Panc1 (cell line): ENCODE measurements at regions not wholly inside any gene's neighbourhood (a gene's known extent, or its start where the extent isn't known, plus 50 kb on each side); places are given as distances from the start of the nearest gene placed in this dataset.

ENCODE experiments used
- ATAC-seq: fragments of 200-7000 bp; cut with Tn5 transposase; 2 replicates; pipeline ENCODE4 v1.9.1; 2020; ENCODE audit warnings: mild to moderate bottlenecking, moderate library complexity
- BruUV-seq: library from RNA; stranded (reverse); fragments of 400-500 nt; replicated peaks from 2 replicates; lab custom pipeline; 2021; lab: Mats Ljungman, UMichigan
- CTCF ChIA-PET: fragments of 300-600 bp; sonication (Branson Sonifier 250); formaldehyde crosslinking; loops from one replicate; lab custom pipeline; 2022; ENCODE audit warnings: antibody characterized with exemption; lab: Charles Lee
- POLR2A ChIA-PET: fragments of 300-600 bp; sonication (Branson Sonifier 250); formaldehyde crosslinking; loops from one replicate; lab custom pipeline; 2022; ENCODE audit warnings: antibody characterized with exemption; lab: Charles Lee
- DNase-seq: peaks from one replicate; pipeline ENCODE4 v3.0.0-alpha.2; 2010; ENCODE audit warnings: low read depth, low spot score
- H3K27ac ChIP-seq: 2 replicates; pipeline ENCODE4 v1.5.1; 2011; ENCODE audit warnings: mild to moderate bottlenecking, low read length, inconsistent platforms
- H3K27me3 ChIP-seq: fragments of 200-500 bp; sonication (Bioruptor generic); 2 replicates; pipeline ENCODE4 v1.6.0; 2014; ENCODE audit warnings: low read length, inconsistent platforms; ENCODE audit not compliant: control insufficient read depth, insufficient read depth
- H3K36me3 ChIP-seq: fragments of 200-500 bp; sonication (Bioruptor generic); 2 replicates; pipeline ENCODE4 v1.5.1; 2014; ENCODE audit warnings: inconsistent platforms, mild to moderate bottlenecking, low read length, moderate library complexity; ENCODE audit not compliant: control insufficient read depth, insufficient read depth
- H3K4me1 ChIP-seq: 2 replicates; pipeline ENCODE4 v1.5.1; 2011; ENCODE audit warnings: inconsistent platforms, mild to moderate bottlenecking, low read length, moderate library complexity; ENCODE audit not compliant: control insufficient read depth, insufficient read depth
- H3K4me3 ChIP-seq, 2 experiments: 2 replicates each; pipeline ENCODE4 v1.5.1; 2011 to 2012; ENCODE audit warnings: low read depth in 2 of 2, low read length in 2 of 2, mild to moderate bottlenecking in 2 of 2, inconsistent platforms in 1 of 2, moderate library complexity in 1 of 2
- H3K9me3 ChIP-seq: fragments of 200-500 bp; sonication (Bioruptor generic); 2 replicates; pipeline ENCODE4 v1.5.1; 2014; ENCODE audit warnings: low read depth, mild to moderate bottlenecking, inconsistent platforms, low read length, moderate library complexity; ENCODE audit not compliant: control insufficient read depth, insufficient read depth
- POLR2AphosphoS5 ChIP-seq: IDR thresholded peaks from 2 replicates; pipeline ENCODE4 v1.6.1; 2012; ENCODE audit warnings: mild to moderate bottlenecking, low read depth, low read length, moderate library complexity
- SIN3A ChIP-seq: IDR thresholded peaks from 2 replicates; pipeline ENCODE4 v1.6.1; 2012; ENCODE audit warnings: low read depth, mild to moderate bottlenecking, low read length, moderate library complexity, borderline replicate concordance; ENCODE audit not compliant: insufficient read depth
- TCF7L2 ChIP-seq: IDR thresholded peaks from 2 replicates; pipeline ENCODE4 v1.6.1; 2011; ENCODE audit warnings: mild to moderate bottlenecking, low read depth, low read length, inconsistent platforms
- in situ Hi-C: cut with HindIII; loops from 2 replicates; pipeline ENCODE4 v1.10.0; 2016; ENCODE audit warnings: low sequenced_read_pairs, low pct_unique_long_range_greater_than_20kb
- intact Hi-C: fragments of 100-400 bp; cut with micrococcal nuclease; formaldehyde crosslinking; loops from one replicate; pipeline ENCODE4 v1.10.0; 2022; ENCODE audit not compliant: unreplicated experiment
- TF ChIP-seq, protein P1 (sequence below): fragments of 450-650 bp; IDR thresholded peaks from 2 replicates; pipeline ENCODE4 v1.5.1; 2017; ENCODE audit warnings: mild to moderate bottlenecking
- TF ChIP-seq, protein P2 (sequence below), 2 experiments: IDR thresholded peaks; 2 replicates each; pipeline ENCODE4 v1.6.1; 2011 to 2012; ENCODE audit warnings: low read depth in 2 of 2, control low read depth in 1 of 2, low read length in 1 of 2, mild to moderate bottlenecking in 1 of 2, moderate library complexity in 1 of 2; ENCODE audit not compliant: insufficient read depth in 1 of 2

DNA sequence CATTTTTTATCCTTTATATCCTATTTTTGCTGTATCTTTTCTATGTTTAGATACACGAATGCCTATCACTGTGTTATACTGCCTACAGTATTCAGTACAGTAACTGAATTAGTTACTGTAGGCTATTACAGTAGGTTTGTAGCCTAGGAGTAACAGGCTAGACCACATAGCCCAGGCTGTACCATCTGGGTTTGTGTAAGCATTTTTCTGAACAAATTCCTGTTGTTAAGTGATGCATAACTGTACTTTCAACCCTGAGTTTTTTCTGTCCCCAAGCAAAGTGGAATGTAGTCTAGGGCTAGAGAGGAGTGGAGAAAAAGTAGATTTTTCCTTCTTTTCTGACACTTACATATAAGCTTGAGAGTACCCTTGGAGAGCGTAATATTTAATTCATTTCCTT lies 282.1 kb downstream of the HS3ST3B1 start:
- ChIA-PET POLR2A (no interaction called here), CTCF (no interaction called here)
- in situ Hi-C loops = no loop called here
- H3K4me3 ChIP-seq = no peak overlapping the region
- no peaks in the 10 kb centered on the region for H3K9me3 ChIP-seq
- intact Hi-C loops = no loop called here
- no peak for DNase-seq
- ATAC-seq = no peak
- BruUV-seq = no TSS peak
- TF ChIP-seq TCF7L2 (no peak), POLR2AphosphoS5 (no peak), SIN3A (no peak)
- TF ChIP-seq, protein P1, sequence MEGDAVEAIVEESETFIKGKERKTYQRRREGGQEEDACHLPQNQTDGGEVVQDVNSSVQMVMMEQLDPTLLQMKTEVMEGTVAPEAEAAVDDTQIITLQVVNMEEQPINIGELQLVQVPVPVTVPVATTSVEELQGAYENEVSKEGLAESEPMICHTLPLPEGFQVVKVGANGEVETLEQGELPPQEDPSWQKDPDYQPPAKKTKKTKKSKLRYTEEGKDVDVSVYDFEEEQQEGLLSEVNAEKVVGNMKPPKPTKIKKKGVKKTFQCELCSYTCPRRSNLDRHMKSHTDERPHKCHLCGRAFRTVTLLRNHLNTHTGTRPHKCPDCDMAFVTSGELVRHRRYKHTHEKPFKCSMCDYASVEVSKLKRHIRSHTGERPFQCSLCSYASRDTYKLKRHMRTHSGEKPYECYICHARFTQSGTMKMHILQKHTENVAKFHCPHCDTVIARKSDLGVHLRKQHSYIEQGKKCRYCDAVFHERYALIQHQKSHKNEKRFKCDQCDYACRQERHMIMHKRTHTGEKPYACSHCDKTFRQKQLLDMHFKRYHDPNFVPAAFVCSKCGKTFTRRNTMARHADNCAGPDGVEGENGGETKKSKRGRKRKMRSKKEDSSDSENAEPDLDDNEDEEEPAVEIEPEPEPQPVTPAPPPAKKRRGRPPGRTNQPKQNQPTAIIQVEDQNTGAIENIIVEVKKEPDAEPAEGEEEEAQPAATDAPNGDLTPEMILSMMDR = no peak
- TF ChIP-seq, protein P2, sequence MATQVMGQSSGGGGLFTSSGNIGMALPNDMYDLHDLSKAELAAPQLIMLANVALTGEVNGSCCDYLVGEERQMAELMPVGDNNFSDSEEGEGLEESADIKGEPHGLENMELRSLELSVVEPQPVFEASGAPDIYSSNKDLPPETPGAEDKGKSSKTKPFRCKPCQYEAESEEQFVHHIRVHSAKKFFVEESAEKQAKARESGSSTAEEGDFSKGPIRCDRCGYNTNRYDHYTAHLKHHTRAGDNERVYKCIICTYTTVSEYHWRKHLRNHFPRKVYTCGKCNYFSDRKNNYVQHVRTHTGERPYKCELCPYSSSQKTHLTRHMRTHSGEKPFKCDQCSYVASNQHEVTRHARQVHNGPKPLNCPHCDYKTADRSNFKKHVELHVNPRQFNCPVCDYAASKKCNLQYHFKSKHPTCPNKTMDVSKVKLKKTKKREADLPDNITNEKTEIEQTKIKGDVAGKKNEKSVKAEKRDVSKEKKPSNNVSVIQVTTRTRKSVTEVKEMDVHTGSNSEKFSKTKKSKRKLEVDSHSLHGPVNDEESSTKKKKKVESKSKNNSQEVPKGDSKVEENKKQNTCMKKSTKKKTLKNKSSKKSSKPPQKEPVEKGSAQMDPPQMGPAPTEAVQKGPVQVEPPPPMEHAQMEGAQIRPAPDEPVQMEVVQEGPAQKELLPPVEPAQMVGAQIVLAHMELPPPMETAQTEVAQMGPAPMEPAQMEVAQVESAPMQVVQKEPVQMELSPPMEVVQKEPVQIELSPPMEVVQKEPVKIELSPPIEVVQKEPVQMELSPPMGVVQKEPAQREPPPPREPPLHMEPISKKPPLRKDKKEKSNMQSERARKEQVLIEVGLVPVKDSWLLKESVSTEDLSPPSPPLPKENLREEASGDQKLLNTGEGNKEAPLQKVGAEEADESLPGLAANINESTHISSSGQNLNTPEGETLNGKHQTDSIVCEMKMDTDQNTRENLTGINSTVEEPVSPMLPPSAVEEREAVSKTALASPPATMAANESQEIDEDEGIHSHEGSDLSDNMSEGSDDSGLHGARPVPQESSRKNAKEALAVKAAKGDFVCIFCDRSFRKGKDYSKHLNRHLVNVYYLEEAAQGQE (IDR thresholded peaks at IDR 0.05; ENCODE audit: insufficient read depth in 1 of 2, low read depth in 2 of 2, low read length in 1 of 2) = no peak
- H3K36me3 ChIP-seq = no peaks in the 10 kb centered on the region
- no peaks in the 10 kb centered on the region for H3K4me1 ChIP-seq
- no peaks in the 10 kb centered on the region for H3K27me3 ChIP-seq
- no peak overlapping the region for H3K27ac ChIP-seq

DNA sequence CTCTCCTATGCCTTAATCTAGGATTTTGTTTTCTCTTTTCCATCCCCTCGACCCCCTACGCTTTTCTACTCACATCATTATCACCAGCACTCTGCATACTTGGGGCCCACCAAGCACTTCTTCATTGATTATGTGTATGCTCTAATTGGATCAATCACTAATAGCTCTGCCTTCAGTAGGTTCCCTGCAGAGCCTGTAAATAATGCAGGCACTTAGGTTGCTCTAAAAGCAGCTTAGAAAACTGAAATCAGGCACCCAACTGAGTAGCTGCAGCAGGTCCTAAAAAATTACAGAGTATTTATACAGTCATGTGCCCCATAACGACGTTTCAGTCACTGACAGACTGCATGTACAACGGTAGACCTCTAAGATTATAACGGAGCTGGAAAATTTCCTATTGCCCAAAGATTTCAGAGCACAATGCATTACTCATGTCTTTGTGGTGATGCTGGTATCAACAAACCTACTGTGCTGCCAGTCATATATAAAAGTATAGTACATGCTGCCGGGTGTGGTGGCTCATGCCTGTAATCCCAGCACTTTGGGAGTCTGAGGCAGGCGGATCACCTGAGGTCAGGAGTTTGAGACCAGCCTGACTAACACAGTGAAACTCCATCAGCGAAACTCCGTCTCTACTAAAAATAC lies 280.4 kb downstream of the HS3ST3B1 start:
- intact Hi-C loops = no loop called here
- H3K4me1 ChIP-seq = no peaks in the 10 kb centered on the region
- H3K36me3 ChIP-seq = no peaks in the 10 kb centered on the region
- ATAC-seq = no peak
- BruUV-seq = no TSS peak
- H3K9me3 ChIP-seq = no peaks in the 10 kb centered on the region
- in situ Hi-C loops = no loop called here
- no peak overlapping the region for H3K4me3 ChIP-seq
- H3K27me3 ChIP-seq = no peaks in the 10 kb centered on the region
- H3K27ac ChIP-seq = no peak overlapping the region
- CTCF ChIA-PET = no interaction called here
- DNase-seq = no peak
- TF ChIP-seq, protein P2 (IDR thresholded peaks at IDR 0.05; ENCODE audit: insufficient read depth in 1 of 2, low read depth in 2 of 2, low read length in 1 of 2) = no peak
- TF ChIP-seq SIN3A = no peak
- TF ChIP-seq POLR2AphosphoS5 = no peak
- TF ChIP-seq TCF7L2 = no peak
- POLR2A ChIA-PET = no interaction called here
